ENCODE measurements at regions not wholly inside any gene's neighbourhood (a gene's known extent, or its start where the extent isn't known, plus 50 kb on each side); places are given as distances from the start of the nearest gene placed in this dataset.

- TF ChIP-seq ZNF565 (CRISPR knock-in tag; conservative IDR thresholded peaks at IDR 0.05; ENCODE audit: low read depth) (no peak), ZNF8 (CRISPR knock-in tag; IDR thresholded peaks at IDR 0.05) (no peak), TOX (CRISPR knock-in tag; IDR thresholded peaks at IDR 0.05; ENCODE audit: borderline replicate concordance) (no peak), TCF4 (CRISPR knock-in tag; IDR thresholded peaks at IDR 0.05; ENCODE audit: borderline replicate concordance) (no peak), POU6F1 (CRISPR knock-in tag; IDR thresholded peaks at IDR 0.05; ENCODE audit: borderline replicate concordance, low read depth) (no peak), ESRRG (CRISPR knock-in tag; IDR thresholded peaks at IDR 0.05) (no peak), ARNTL (CRISPR knock-in tag; IDR thresholded peaks at IDR 0.05; ENCODE audit: borderline replicate concordance, low read depth) (no peak), SNAI2 (CRISPR knock-in tag; IDR thresholded peaks at IDR 0.05) (no peak)
- TF ChIP-seq, protein P1, sequence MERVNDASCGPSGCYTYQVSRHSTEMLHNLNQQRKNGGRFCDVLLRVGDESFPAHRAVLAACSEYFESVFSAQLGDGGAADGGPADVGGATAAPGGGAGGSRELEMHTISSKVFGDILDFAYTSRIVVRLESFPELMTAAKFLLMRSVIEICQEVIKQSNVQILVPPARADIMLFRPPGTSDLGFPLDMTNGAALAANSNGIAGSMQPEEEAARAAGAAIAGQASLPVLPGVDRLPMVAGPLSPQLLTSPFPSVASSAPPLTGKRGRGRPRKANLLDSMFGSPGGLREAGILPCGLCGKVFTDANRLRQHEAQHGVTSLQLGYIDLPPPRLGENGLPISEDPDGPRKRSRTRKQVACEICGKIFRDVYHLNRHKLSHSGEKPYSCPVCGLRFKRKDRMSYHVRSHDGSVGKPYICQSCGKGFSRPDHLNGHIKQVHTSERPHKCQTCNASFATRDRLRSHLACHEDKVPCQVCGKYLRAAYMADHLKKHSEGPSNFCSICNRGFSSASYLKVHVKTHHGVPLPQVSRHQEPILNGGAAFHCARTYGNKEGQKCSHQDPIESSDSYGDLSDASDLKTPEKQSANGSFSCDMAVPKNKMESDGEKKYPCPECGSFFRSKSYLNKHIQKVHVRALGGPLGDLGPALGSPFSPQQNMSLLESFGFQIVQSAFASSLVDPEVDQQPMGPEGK (CRISPR knock-in tag; IDR thresholded peaks at IDR 0.05; ENCODE audit: borderline replicate concordance), result no peak
- TF ChIP-seq, protein P2, sequence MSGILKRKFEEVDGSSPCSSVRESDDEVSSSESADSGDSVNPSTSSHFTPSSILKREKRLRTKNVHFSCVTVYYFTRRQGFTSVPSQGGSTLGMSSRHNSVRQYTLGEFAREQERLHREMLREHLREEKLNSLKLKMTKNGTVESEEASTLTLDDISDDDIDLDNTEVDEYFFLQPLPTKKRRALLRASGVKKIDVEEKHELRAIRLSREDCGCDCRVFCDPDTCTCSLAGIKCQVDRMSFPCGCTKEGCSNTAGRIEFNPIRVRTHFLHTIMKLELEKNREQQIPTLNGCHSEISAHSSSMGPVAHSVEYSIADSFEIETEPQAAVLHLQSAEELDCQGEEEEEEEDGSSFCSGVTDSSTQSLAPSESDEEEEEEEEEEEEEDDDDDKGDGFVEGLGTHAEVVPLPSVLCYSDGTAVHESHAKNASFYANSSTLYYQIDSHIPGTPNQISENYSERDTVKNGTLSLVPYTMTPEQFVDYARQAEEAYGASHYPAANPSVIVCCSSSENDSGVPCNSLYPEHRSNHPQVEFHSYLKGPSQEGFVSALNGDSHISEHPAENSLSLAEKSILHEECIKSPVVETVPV (CRISPR knock-in tag; IDR thresholded peaks at IDR 0.05), result no peak
Observed at GRCh38 chr20:12237772-12238171, 320.1 kb downstream of the BTBD3 start.
